Keratinocyte (primary cell): ENCODE measurements at regions not wholly inside any gene's neighbourhood (a gene's known extent, or its start where the extent isn't known, plus 50 kb on each side); places are given as distances from the start of the nearest gene placed in this dataset.

Source experiments
- DNase-seq: peaks from one replicate; pipeline ENCODE4 v3.0.0-alpha.2; 2011; ENCODE audit warnings: low read depth, missing footprints, low spot score
- FAIRE-seq: peaks from 2 replicates; lab custom pipeline; 2011; peaks lifted over from hg19 to GRCh38; lab: Jason Lieb, UNC
- H2AFZ ChIP-seq: 2 replicates; pipeline ENCODE4 v1.6.0; 2012; ENCODE audit warnings: low read length, control low read depth, inconsistent platforms; ENCODE audit not compliant: control insufficient read depth
- H3K27ac ChIP-seq: 2 replicates; pipeline ENCODE4 v1.5.1; 2011; ENCODE audit warnings: low read length; ENCODE audit not compliant: control insufficient read depth, insufficient read depth
- H3K27me3 ChIP-seq: 3 replicates; pipeline ENCODE4 v1.6.0; 2011; ENCODE audit warnings: low read length; ENCODE audit not compliant: control insufficient read depth, insufficient read depth; ENCODE audit errors: extremely low read depth
- H3K36me3 ChIP-seq, 2 experiments: 2 replicates in 1 of 2; 3 replicates in 1 of 2; pipeline ENCODE4 v1.5.1; 2011; ENCODE audit warnings: low read length in 2 of 2, mild to moderate bottlenecking in 1 of 2; ENCODE audit not compliant: control insufficient read depth in 2 of 2, insufficient read depth in 2 of 2; ENCODE audit errors: extremely low read depth in 1 of 2
- H3K4me1 ChIP-seq: 3 replicates; pipeline ENCODE4 v1.5.1; 2011; ENCODE audit warnings: low read length; ENCODE audit not compliant: control insufficient read depth, insufficient read depth; ENCODE audit errors: extremely low read depth
- H3K4me2 ChIP-seq: 3 replicates; pipeline ENCODE4 v1.6.0; 2011; ENCODE audit warnings: low read depth, low read length; ENCODE audit not compliant: control insufficient read depth, insufficient read depth; ENCODE audit errors: extremely low read depth
- H3K4me3 ChIP-seq, 3 experiments: fragments of 200-600 bp in 1 of 3; sonication (generic) in 1 of 3; 2 replicates in 2 of 3; 3 replicates in 1 of 3; pipeline ENCODE4 v1.5.1; 2011 to 2016; ENCODE audit warnings: low read length in 3 of 3, mild to moderate bottlenecking in 3 of 3, control low read depth in 2 of 3, inconsistent platforms in 1 of 3, low read depth in 1 of 3, mixed read lengths in 1 of 3, mixed run types in 1 of 3, moderate library complexity in 1 of 3; ENCODE audit not compliant: control insufficient read depth in 2 of 3, insufficient read depth in 2 of 3; ENCODE audit errors: extremely low read depth in 1 of 3
- H3K79me2 ChIP-seq: 2 replicates; pipeline ENCODE4 v1.6.0; 2012; ENCODE audit warnings: low read length; ENCODE audit not compliant: control insufficient read depth, insufficient read depth
- H3K9ac ChIP-seq: 3 replicates; pipeline ENCODE4 v1.6.0; 2011; ENCODE audit warnings: low read length; ENCODE audit not compliant: control insufficient read depth, insufficient read depth; ENCODE audit errors: extremely low read depth
- H3K9me1 ChIP-seq: 3 replicates; pipeline ENCODE4 v1.6.0; 2011; ENCODE audit warnings: low read length; ENCODE audit not compliant: control insufficient read depth, insufficient read depth; ENCODE audit errors: extremely low read depth
- H3K9me3 ChIP-seq: 2 replicates; pipeline ENCODE4 v1.5.1; 2012; ENCODE audit warnings: low read depth, low read length; ENCODE audit not compliant: control insufficient read depth
- H4K20me1 ChIP-seq: 3 replicates; pipeline ENCODE4 v1.6.0; 2011; ENCODE audit warnings: low read length; ENCODE audit not compliant: control insufficient read depth, insufficient read depth; ENCODE audit errors: extremely low read depth
- CTCF ChIP-seq, 3 experiments: IDR thresholded peaks in 1 of 3; conservative IDR thresholded peaks in 1 of 3; optimal IDR thresholded peaks in 1 of 3; 2 replicates in 2 of 3; 3 replicates in 1 of 3; pipeline versions ENCODE3 to v1.5.1; 2011; ENCODE audit warnings: low read length in 3 of 3, mild to moderate bottlenecking in 3 of 3, moderate library complexity in 2 of 3, control low read depth in 1 of 3, inconsistent platforms in 1 of 3; ENCODE audit not compliant: insufficient read depth in 2 of 3; ENCODE audit errors: extremely low read depth in 1 of 3
- EZH2 ChIP-seq: IDR thresholded peaks from one replicate; pipeline ENCODE4 v1.6.1; 2012; ENCODE audit warnings: inconsistent platforms, mild to moderate bottlenecking, low read length, moderate library complexity
- dilution Hi-C: fragments of 300-500 bp; cut with MboI; formaldehyde crosslinking; loops from one replicate; pipeline ENCODE4 v1.7.0; 2020; ENCODE audit warnings: low sequenced_read_pairs; ENCODE audit not compliant: extremely low pct_ligation_motif_present

DNA sequence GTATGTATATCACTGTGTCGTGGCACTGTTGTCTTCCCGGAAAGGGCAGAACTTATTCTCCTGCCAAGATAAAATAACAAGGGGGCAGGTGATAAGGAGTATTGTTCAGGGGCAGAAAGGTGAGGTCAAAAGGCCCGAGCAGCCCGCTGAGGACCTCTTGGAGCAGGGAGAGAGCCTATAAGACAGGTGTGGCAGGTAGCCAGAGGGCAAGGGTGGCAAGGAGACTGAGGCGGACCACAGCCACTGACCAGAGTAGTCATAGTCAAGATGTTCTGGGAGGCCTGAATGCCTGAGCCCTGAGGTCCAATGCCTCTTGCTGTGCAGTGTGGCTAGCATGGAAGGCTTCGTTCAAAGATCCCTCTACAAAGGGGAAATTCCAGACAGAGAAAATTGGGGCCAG lies 172.3 kb upstream of the CHRNA7 start:
- no peak overlapping the region for H3K4me2 ChIP-seq
- no peak overlapping the region for H2AFZ ChIP-seq
- TF ChIP-seq CTCF (optimal IDR thresholded peaks at IDR 0.05 in 1 of 3, IDR thresholded peaks at IDR 0.05 in 1 of 3, conservative IDR thresholded peaks at IDR 0.05 in 1 of 3; ENCODE audit: extremely low read depth in 1 of 3, insufficient read depth in 2 of 3, low read length in 3 of 3) = no peak
- no peak for TF ChIP-seq EZH2
- FAIRE-seq (no peak), DNase-seq (no peak)
- H3K4me1 ChIP-seq = no peaks in the 10 kb centered on the region
- no peaks in the 10 kb centered on the region for H4K20me1 ChIP-seq
- no peaks in the 10 kb centered on the region for H3K36me3 ChIP-seq
- H3K9me3 ChIP-seq = no peaks in the 10 kb centered on the region
- H3K27me3 ChIP-seq = no peaks in the 10 kb centered on the region
- dilution Hi-C loops = no loop called here
- H3K9me1 ChIP-seq = no peaks in the 10 kb centered on the region
- H3K79me2 ChIP-seq = no peaks in the 10 kb centered on the region
- H3K27ac ChIP-seq = no peak overlapping the region
- H3K9ac ChIP-seq = no peak overlapping the region
- H3K4me3 ChIP-seq = no peak overlapping the region

DNA sequence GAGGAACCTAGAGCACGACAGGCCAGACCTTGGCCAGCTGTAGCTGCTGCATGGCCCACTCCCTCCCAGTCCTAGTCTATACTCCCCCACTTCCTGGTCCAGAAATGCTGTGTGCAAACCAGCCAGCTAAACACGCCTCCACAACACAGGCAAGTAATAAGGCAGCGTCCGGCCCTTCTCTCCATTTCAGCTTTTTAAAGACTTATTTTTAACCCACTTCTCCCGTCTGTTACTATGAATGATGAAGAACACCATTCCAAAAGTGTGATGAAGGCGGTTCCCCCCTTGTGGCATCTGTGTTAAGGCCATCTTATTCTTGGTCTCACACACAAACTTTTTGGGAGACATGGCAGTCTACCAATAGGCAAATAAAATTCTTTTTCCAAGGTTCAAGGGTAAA lies 164.1 kb upstream of the CHRNA7 start:
- H3K4me1 ChIP-seq = no peaks in the 10 kb centered on the region
- FAIRE-seq (no peak), DNase-seq (no peak)
- peaks cover 8% of the 10 kb centered on the region for H3K27me3 ChIP-seq
- no peaks in the 10 kb centered on the region for H3K36me3 ChIP-seq
- no peak overlapping the region for H3K4me2 ChIP-seq
- H3K4me3 ChIP-seq = no peak overlapping the region
- H3K27ac ChIP-seq = no peak overlapping the region
- H3K9me1 ChIP-seq = no peaks in the 10 kb centered on the region
- H3K9ac ChIP-seq = no peak overlapping the region
- H2AFZ ChIP-seq = no peak overlapping the region
- H4K20me1 ChIP-seq = no peaks in the 10 kb centered on the region
- dilution Hi-C loops = no loop called here
- no peaks in the 10 kb centered on the region for H3K79me2 ChIP-seq
- TF ChIP-seq CTCF (optimal IDR thresholded peaks at IDR 0.05 in 1 of 3, IDR thresholded peaks at IDR 0.05 in 1 of 3, conservative IDR thresholded peaks at IDR 0.05 in 1 of 3; ENCODE audit: extremely low read depth in 1 of 3, insufficient read depth in 2 of 3, low read length in 3 of 3) (no peak), EZH2 (no peak)
- H3K9me3 ChIP-seq = no peaks in the 10 kb centered on the region
